Sigmoid colon (tissue), 3 donors: ENCODE measurements at regions not wholly inside any gene's neighbourhood (a gene's known extent, or its start where the extent isn't known, plus 50 kb on each side); places are given as distances from the start of the nearest gene placed in this dataset.

Experiments used
- POLR2A ChIP-seq, 2 donors: fragments of 450-650 bp; IDR thresholded peaks; one replicate each; pipeline ENCODE4 v1.6.1; 2016; ENCODE audit warnings: antibody characterized with exemption in 2 of 2, mild to moderate bottlenecking in 2 of 2, moderate library complexity in 2 of 2
- TF ChIP-seq, protein P1 (sequence below), 4 experiments: fragments of 450-650 bp in 3 of 4; fragments of 200-600 bp in 1 of 4; IDR thresholded peaks; one replicate each; pipeline ENCODE4 v1.5.1; 2016 to 2019; ENCODE audit warnings: antibody characterized with exemption in 4 of 4, mild to moderate bottlenecking in 3 of 4, moderate library complexity in 2 of 4

DNA sequence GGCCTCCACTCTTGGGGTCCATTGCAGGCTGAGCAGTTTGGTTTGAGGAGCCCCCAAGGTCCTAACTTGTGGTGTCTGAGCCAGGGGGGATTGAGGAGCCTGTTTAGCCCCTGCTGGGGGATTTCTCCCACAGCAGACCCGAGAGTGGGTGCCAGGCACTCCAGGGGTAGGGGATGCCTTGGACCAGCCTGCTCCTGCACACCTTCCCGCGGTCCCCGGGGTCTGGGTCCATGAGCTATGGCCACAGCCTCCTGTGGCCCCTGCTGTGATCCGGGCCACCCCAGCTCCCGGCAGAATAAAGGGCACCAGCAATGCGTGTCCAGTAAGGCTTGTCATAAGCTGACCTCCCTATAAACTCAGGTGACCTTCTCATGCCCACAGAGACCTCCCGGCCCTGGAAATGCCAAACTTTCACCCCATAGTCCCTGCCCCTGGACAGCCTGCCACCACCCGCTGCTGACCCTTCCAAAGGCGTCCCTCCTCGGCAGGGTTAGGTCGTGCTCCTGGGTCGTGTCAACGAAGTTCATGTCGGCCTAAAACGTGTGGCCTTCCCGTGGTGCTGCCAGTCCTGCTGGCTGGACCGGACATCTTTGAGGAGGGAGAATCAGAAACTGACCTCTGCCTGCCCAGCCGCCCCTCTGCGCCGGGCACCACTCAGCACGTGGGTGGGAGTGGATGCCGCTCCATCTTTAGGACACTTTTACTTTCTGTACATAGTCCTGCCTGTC, 137.6 kb downstream of the MRPL36 start:
- no peak for TF ChIP-seq POLR2A (IDR thresholded peaks at IDR 0.05)
- TF ChIP-seq, protein P1, sequence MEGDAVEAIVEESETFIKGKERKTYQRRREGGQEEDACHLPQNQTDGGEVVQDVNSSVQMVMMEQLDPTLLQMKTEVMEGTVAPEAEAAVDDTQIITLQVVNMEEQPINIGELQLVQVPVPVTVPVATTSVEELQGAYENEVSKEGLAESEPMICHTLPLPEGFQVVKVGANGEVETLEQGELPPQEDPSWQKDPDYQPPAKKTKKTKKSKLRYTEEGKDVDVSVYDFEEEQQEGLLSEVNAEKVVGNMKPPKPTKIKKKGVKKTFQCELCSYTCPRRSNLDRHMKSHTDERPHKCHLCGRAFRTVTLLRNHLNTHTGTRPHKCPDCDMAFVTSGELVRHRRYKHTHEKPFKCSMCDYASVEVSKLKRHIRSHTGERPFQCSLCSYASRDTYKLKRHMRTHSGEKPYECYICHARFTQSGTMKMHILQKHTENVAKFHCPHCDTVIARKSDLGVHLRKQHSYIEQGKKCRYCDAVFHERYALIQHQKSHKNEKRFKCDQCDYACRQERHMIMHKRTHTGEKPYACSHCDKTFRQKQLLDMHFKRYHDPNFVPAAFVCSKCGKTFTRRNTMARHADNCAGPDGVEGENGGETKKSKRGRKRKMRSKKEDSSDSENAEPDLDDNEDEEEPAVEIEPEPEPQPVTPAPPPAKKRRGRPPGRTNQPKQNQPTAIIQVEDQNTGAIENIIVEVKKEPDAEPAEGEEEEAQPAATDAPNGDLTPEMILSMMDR (IDR thresholded peaks at IDR 0.05): no peak
